ENCODE measurements at regions not wholly inside any gene's neighbourhood (a gene's known extent, or its start where the extent isn't known, plus 50 kb on each side); places are given as distances from the start of the nearest gene placed in this dataset.

GRCh38 chr10:33103863-33104379 is 145.9 kb upstream of the ITGB1 start:
- ChIA-PET CTCF (interaction anchor here (5.1 kb wide), 1 partner anchor 12 kb away, joined by 30 read pairs; no protein-coding TSS in a partner anchor), POLR2A (no interaction called here)
- BruUV-seq (replicated peaks) = no TSS peak
- Histone ChIP-seq H3K9ac (replicated peaks; ENCODE audit: extremely low read depth, insufficient read depth, low read length) (no peak overlapping the region), H3K4me3 (replicated peaks in 1 of 3; ENCODE audit: insufficient read depth in 1 of 3, low read depth in 1 of 3, low read length in 3 of 3) (no peak overlapping the region), H3K4me2 (ENCODE audit: insufficient read depth, low read length) (no peak overlapping the region), H2AFZ (ENCODE audit: low read depth, low read length) (no peak overlapping the region), H3K27me3 (ENCODE audit: control insufficient read depth in 2 of 2, insufficient read depth in 2 of 2, low read length in 2 of 2) (peaks cover 3 to 5% of the 10 kb centered on the region in 2 experiments), H4K20me1 (replicated peaks; ENCODE audit: control insufficient read depth, extremely low read depth, insufficient read depth, low read length) (no peaks in the 10 kb centered on the region), H3K4me1 (ENCODE audit: control insufficient read depth, extremely low read depth, insufficient read depth, low read length) (no peaks in the 10 kb centered on the region), H3K27ac (ENCODE audit: insufficient read depth, low read depth, low read length) (no peak overlapping the region), H3K9me1 (replicated peaks; ENCODE audit: control insufficient read depth, extremely low read depth, insufficient read depth, low read length) (no peaks in the 10 kb centered on the region), H3K36me3 (ENCODE audit: control insufficient read depth in 2 of 2, extremely low read depth in 1 of 2, insufficient read depth in 2 of 2, low read length in 2 of 2) (no peaks in the 10 kb centered on the region), H3K79me2 (ENCODE audit: control insufficient read depth, insufficient read depth, low read length) (no peaks in the 10 kb centered on the region), H3K9me3 (replicated peaks; ENCODE audit: control insufficient read depth, insufficient read depth, low read length) (no peaks in the 10 kb centered on the region)
- intact Hi-C loops (cut with micrococcal nuclease) (no loop called here), dilution Hi-C loops (cut with MboI; ENCODE audit: extremely low pct_ligation_motif_present, low sequenced_read_pairs) (no loop called here)
- no peak for FAIRE-seq
- DNase-seq (ENCODE audit: low read depth, low spot score) = no peak
- no peak for TF ChIP-seq FOS (IDR thresholded peaks at IDR 0.05; ENCODE audit: borderline replicate concordance, insufficient read depth, low read length)
- TF ChIP-seq POLR2AphosphoS5 (IDR thresholded peaks at IDR 0.05; ENCODE audit: insufficient read depth, low read depth, low read length) = no peak

GRCh38 chr10:33102071-33102470 is 144.0 kb upstream of the ITGB1 start:
- POLR2A ChIA-PET = interaction anchor here (0.7 kb wide), 1 partner anchor 1868 kb away, joined by 3 read pairs; no protein-coding TSS in a partner anchor
- Histone ChIP-seq H3K27ac (ENCODE audit: insufficient read depth, low read depth, low read length) (no peak overlapping the region), H3K4me1 (ENCODE audit: control insufficient read depth, extremely low read depth, insufficient read depth, low read length) (no peaks in the 10 kb centered on the region), H3K9me3 (replicated peaks; ENCODE audit: control insufficient read depth, insufficient read depth, low read length) (no peaks in the 10 kb centered on the region), H2AFZ (ENCODE audit: low read depth, low read length) (no peak overlapping the region), H3K27me3 (ENCODE audit: control insufficient read depth in 2 of 2, insufficient read depth in 2 of 2, low read length in 2 of 2) (peaks cover 0 to 3% of the 10 kb centered on the region in 2 experiments), H3K9ac (replicated peaks; ENCODE audit: extremely low read depth, insufficient read depth, low read length) (no peak overlapping the region), H3K4me3 (replicated peaks in 1 of 3; ENCODE audit: insufficient read depth in 1 of 3, low read depth in 1 of 3, low read length in 3 of 3) (no peak overlapping the region), H3K9me1 (replicated peaks; ENCODE audit: control insufficient read depth, extremely low read depth, insufficient read depth, low read length) (no peaks in the 10 kb centered on the region), H3K36me3 (ENCODE audit: control insufficient read depth in 2 of 2, extremely low read depth in 1 of 2, insufficient read depth in 2 of 2, low read length in 2 of 2) (no peaks in the 10 kb centered on the region), H4K20me1 (replicated peaks; ENCODE audit: control insufficient read depth, extremely low read depth, insufficient read depth, low read length) (no peaks in the 10 kb centered on the region), H3K4me2 (ENCODE audit: insufficient read depth, low read length) (no peak overlapping the region), H3K79me2 (ENCODE audit: control insufficient read depth, insufficient read depth, low read length) (no peaks in the 10 kb centered on the region)
- no peak for DNase-seq (ENCODE audit: low read depth, low spot score)
- dilution Hi-C loops (cut with MboI; ENCODE audit: extremely low pct_ligation_motif_present, low sequenced_read_pairs) (no loop called here), intact Hi-C loops (cut with micrococcal nuclease) (no loop called here)
- BruUV-seq (replicated peaks) = no TSS peak
- TF ChIP-seq EZH2 (IDR thresholded peaks at IDR 0.05; ENCODE audit: borderline replicate concordance, low read depth, low read length, severe bottlenecking) = no peak
- TF ChIP-seq, protein P1, sequence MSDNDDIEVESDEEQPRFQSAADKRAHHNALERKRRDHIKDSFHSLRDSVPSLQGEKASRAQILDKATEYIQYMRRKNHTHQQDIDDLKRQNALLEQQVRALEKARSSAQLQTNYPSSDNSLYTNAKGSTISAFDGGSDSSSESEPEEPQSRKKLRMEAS (IDR thresholded peaks at IDR 0.05; ENCODE audit: insufficient read depth, insufficient read length) = no peak
- no peak for TF ChIP-seq JUN (IDR thresholded peaks at IDR 0.05; ENCODE audit: borderline replicate concordance, insufficient read depth, insufficient read length, low read depth)
- TF ChIP-seq GATA2 (IDR thresholded peaks at IDR 0.05; ENCODE audit: insufficient read depth, insufficient read length, low read depth, low read length) = no peak
- no peak for TF ChIP-seq POLR2AphosphoS5 (IDR thresholded peaks at IDR 0.05; ENCODE audit: insufficient read depth, low read depth, low read length)
- no peak for TF ChIP-seq FOS (IDR thresholded peaks at IDR 0.05; ENCODE audit: borderline replicate concordance, insufficient read depth, low read length)
- TF ChIP-seq, protein P2, sequence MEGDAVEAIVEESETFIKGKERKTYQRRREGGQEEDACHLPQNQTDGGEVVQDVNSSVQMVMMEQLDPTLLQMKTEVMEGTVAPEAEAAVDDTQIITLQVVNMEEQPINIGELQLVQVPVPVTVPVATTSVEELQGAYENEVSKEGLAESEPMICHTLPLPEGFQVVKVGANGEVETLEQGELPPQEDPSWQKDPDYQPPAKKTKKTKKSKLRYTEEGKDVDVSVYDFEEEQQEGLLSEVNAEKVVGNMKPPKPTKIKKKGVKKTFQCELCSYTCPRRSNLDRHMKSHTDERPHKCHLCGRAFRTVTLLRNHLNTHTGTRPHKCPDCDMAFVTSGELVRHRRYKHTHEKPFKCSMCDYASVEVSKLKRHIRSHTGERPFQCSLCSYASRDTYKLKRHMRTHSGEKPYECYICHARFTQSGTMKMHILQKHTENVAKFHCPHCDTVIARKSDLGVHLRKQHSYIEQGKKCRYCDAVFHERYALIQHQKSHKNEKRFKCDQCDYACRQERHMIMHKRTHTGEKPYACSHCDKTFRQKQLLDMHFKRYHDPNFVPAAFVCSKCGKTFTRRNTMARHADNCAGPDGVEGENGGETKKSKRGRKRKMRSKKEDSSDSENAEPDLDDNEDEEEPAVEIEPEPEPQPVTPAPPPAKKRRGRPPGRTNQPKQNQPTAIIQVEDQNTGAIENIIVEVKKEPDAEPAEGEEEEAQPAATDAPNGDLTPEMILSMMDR (IDR thresholded peaks at IDR 0.05; ENCODE audit: extremely low read depth in 1 of 2, insufficient read depth in 1 of 2, low read depth in 1 of 2, low read length in 2 of 2) = no peak
- no peak for TF ChIP-seq POLR2A (IDR thresholded peaks at IDR 0.05; ENCODE audit: low read depth, low read length)
- TF ChIP-seq MYC (IDR thresholded peaks at IDR 0.05; ENCODE audit: low read depth, low read length) = no peak
- FAIRE-seq = no peak
- CTCF ChIA-PET = interaction anchor here (0.5 to 2.0 kb wide), 6 partner anchors 8 to 337 kb away, joined by 3 to 10 read pairs (median 3); no protein-coding TSS in a partner anchor

Measured in endothelial cell of umbilical vein (primary cell).